ENCODE measurements at regions not wholly inside any gene's neighbourhood (a gene's known extent, or its start where the extent isn't known, plus 50 kb on each side); places are given as distances from the start of the nearest gene placed in this dataset.

DNA sequence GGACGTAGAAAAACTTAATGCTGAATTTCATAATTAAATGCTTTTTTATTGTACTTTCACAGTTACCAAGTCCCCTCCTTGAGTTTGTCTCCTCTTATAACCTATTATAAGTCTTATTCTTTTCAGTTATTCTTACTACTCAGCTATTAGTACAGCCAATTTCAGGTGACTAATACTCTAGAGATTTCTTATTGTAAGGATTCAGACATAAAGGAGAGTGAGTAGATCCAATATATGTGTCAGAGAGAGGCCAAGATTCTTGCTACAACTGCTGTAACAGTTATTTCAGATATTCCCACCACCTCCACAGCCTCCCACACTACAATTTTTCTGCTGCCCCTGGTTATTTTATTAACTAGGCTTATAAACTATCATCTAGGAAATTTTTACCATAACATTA lies 274.5 kb downstream of the GPAT3 start:
- TF ChIP-seq POLR2A (IDR thresholded peaks at IDR 0.05; ENCODE audit: low read depth, low read length) = no peak
- no peak for TF ChIP-seq POU2F2 (IDR thresholded peaks at IDR 0.05; ENCODE audit: low read depth, low read length)
- no peak for TF ChIP-seq SPI1 (IDR thresholded peaks at IDR 0.05; ENCODE audit: low read depth, low read length)
- TF ChIP-seq POLR2AphosphoS5 (IDR thresholded peaks at IDR 0.05; ENCODE audit: low read depth, low read length) = no peak
- TF ChIP-seq PAX5 (IDR thresholded peaks at IDR 0.05; ENCODE audit: insufficient read depth, low read length, severe bottlenecking) = no peak
- TF ChIP-seq TAF1 (IDR thresholded peaks at IDR 0.05; ENCODE audit: low read depth, low read length) = no peak

DNA sequence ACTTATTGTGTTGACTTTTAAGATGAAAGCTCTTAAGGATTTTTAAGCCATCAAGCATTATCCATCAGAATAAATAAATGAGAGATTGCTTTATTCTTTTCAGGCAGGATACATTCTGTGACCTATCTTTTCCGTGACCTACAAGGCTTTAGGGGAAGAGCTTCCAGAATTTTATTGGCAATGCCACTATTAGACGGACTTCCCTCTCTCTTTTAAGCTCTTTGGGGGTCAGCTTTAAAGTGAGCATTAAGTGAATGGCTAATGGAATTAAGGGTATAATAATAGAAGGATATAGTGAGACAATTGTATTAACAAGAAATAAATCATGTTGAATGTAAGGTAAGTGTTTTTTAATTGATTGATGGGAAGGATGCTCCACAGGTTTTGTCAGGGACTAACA lies 273.7 kb downstream of the GPAT3 start:
- TF ChIP-seq TAF1 (IDR thresholded peaks at IDR 0.05; ENCODE audit: low read depth, low read length) (no peak), POLR2AphosphoS5 (IDR thresholded peaks at IDR 0.05; ENCODE audit: low read depth, low read length) (no peak), POLR2A (IDR thresholded peaks at IDR 0.05; ENCODE audit: low read depth, low read length) (no peak), PAX5 (IDR thresholded peaks at IDR 0.05; ENCODE audit: insufficient read depth, low read length, severe bottlenecking) (no peak), SPI1 (IDR thresholded peaks at IDR 0.05; ENCODE audit: low read depth, low read length) (no peak), POU2F2 (IDR thresholded peaks at IDR 0.05; ENCODE audit: low read depth, low read length) (no peak)
- FAIRE-seq (no peak), DNase-seq (ENCODE audit: insufficient read length, low spot score) (no peak)

More for the DNA sequence above, 274.5 kb downstream of the GPAT3 start:
- DNase-seq (ENCODE audit: insufficient read length, low spot score) = no peak
- FAIRE-seq = no peak

GRCh38 chr4:83793481-83793880 lies 257.6 kb downstream of the GPAT3 start:
- no peak for DNase-seq (ENCODE audit: insufficient read length, low spot score)
- FAIRE-seq = no peak
- TF ChIP-seq SPI1 (IDR thresholded peaks at IDR 0.05; ENCODE audit: low read depth, low read length) = no peak
- TF ChIP-seq POLR2AphosphoS5 (IDR thresholded peaks at IDR 0.05; ENCODE audit: low read depth, low read length) = no peak
- no peak for TF ChIP-seq PAX5 (IDR thresholded peaks at IDR 0.05; ENCODE audit: insufficient read depth, low read length, severe bottlenecking)
- TF ChIP-seq POLR2A (IDR thresholded peaks at IDR 0.05; ENCODE audit: low read depth, low read length) = no peak
- no peak for TF ChIP-seq POU2F2 (IDR thresholded peaks at IDR 0.05; ENCODE audit: low read depth, low read length)
- TF ChIP-seq TAF1 (IDR thresholded peaks at IDR 0.05; ENCODE audit: low read depth, low read length) = no peak

- no peak for DNase-seq (ENCODE audit: insufficient read length, low spot score)
- no peak for FAIRE-seq
- no peak for TF ChIP-seq POLR2AphosphoS5 (IDR thresholded peaks at IDR 0.05; ENCODE audit: low read depth, low read length)
- TF ChIP-seq TAF1 (IDR thresholded peaks at IDR 0.05; ENCODE audit: low read depth, low read length) = no peak
- TF ChIP-seq PAX5 (IDR thresholded peaks at IDR 0.05; ENCODE audit: insufficient read depth, low read length, severe bottlenecking) = no peak
- no peak for TF ChIP-seq POLR2A (IDR thresholded peaks at IDR 0.05; ENCODE audit: low read depth, low read length)
Measured at GRCh38 chr4:83785891-83786290, 250.0 kb downstream of the GPAT3 start.

- DNase-seq (ENCODE audit: insufficient read length, low spot score) (no peak), FAIRE-seq (no peak)
- TF ChIP-seq POU2F2 (IDR thresholded peaks at IDR 0.05; ENCODE audit: low read depth, low read length) = no peak
- no peak for TF ChIP-seq POLR2A (IDR thresholded peaks at IDR 0.05; ENCODE audit: low read depth, low read length)
- TF ChIP-seq TAF1 (IDR thresholded peaks at IDR 0.05; ENCODE audit: low read depth, low read length) = no peak
- TF ChIP-seq PAX5 (IDR thresholded peaks at IDR 0.05; ENCODE audit: insufficient read depth, low read length, severe bottlenecking) = no peak
- TF ChIP-seq POLR2AphosphoS5 (IDR thresholded peaks at IDR 0.05; ENCODE audit: low read depth, low read length) = no peak
- no peak for TF ChIP-seq SPI1 (IDR thresholded peaks at IDR 0.05; ENCODE audit: low read depth, low read length)
Measured at GRCh38 chr4:83783215-83783614, 247.3 kb downstream of the GPAT3 start.

GRCh38 chr4:83782591-83782990 lies 246.7 kb downstream of the GPAT3 start:
- no peak for TF ChIP-seq SPI1 (IDR thresholded peaks at IDR 0.05; ENCODE audit: low read depth, low read length)
- TF ChIP-seq PAX5 (IDR thresholded peaks at IDR 0.05; ENCODE audit: insufficient read depth, low read length, severe bottlenecking) = no peak
- no peak for TF ChIP-seq POLR2A (IDR thresholded peaks at IDR 0.05; ENCODE audit: low read depth, low read length)
- no peak for TF ChIP-seq POLR2AphosphoS5 (IDR thresholded peaks at IDR 0.05; ENCODE audit: low read depth, low read length)
- TF ChIP-seq POU2F2 (IDR thresholded peaks at IDR 0.05; ENCODE audit: low read depth, low read length) = no peak
- no peak for TF ChIP-seq TAF1 (IDR thresholded peaks at IDR 0.05; ENCODE audit: low read depth, low read length)
- no peak for DNase-seq (ENCODE audit: insufficient read length, low spot score)
- FAIRE-seq = no peak

GRCh38 chr4:83781434-83781833 lies 245.5 kb downstream of the GPAT3 start:
- no peak for TF ChIP-seq POLR2AphosphoS5 (IDR thresholded peaks at IDR 0.05; ENCODE audit: low read depth, low read length)
- TF ChIP-seq POLR2A (IDR thresholded peaks at IDR 0.05; ENCODE audit: low read depth, low read length) = no peak
- TF ChIP-seq TAF1 (IDR thresholded peaks at IDR 0.05; ENCODE audit: low read depth, low read length) = no peak
- no peak for TF ChIP-seq SPI1 (IDR thresholded peaks at IDR 0.05; ENCODE audit: low read depth, low read length)
- no peak for TF ChIP-seq PAX5 (IDR thresholded peaks at IDR 0.05; ENCODE audit: insufficient read depth, low read length, severe bottlenecking)
- TF ChIP-seq POU2F2 (IDR thresholded peaks at IDR 0.05; ENCODE audit: low read depth, low read length) = no peak
- DNase-seq (ENCODE audit: insufficient read length, low spot score) (no peak), FAIRE-seq (no peak)

GRCh38 chr4:83780053-83780733 lies 244.3 kb downstream of the GPAT3 start:
- no peak for TF ChIP-seq SPI1 (IDR thresholded peaks at IDR 0.05; ENCODE audit: low read depth, low read length)
- TF ChIP-seq TAF1 (IDR thresholded peaks at IDR 0.05; ENCODE audit: low read depth, low read length) = no peak
- TF ChIP-seq PAX5 (IDR thresholded peaks at IDR 0.05; ENCODE audit: insufficient read depth, low read length, severe bottlenecking) = no peak
- no peak for TF ChIP-seq POU2F2 (IDR thresholded peaks at IDR 0.05; ENCODE audit: low read depth, low read length)
- no peak for TF ChIP-seq POLR2AphosphoS5 (IDR thresholded peaks at IDR 0.05; ENCODE audit: low read depth, low read length)
- no peak for TF ChIP-seq POLR2A (IDR thresholded peaks at IDR 0.05; ENCODE audit: low read depth, low read length)
- DNase-seq (ENCODE audit: insufficient read length, low spot score) (no peak), FAIRE-seq (no peak)

GRCh38 chr4:83779103-83780052 lies 243.5 kb downstream of the GPAT3 start:
- DNase-seq (ENCODE audit: insufficient read length, low spot score) (no peak), FAIRE-seq (no peak)
- TF ChIP-seq POLR2A (IDR thresholded peaks at IDR 0.05; ENCODE audit: low read depth, low read length) (no peak), PAX5 (IDR thresholded peaks at IDR 0.05; ENCODE audit: insufficient read depth, low read length, severe bottlenecking) (no peak), POU2F2 (IDR thresholded peaks at IDR 0.05; ENCODE audit: low read depth, low read length) (no peak), POLR2AphosphoS5 (IDR thresholded peaks at IDR 0.05; ENCODE audit: low read depth, low read length) (no peak), SPI1 (IDR thresholded peaks at IDR 0.05; ENCODE audit: low read depth, low read length) (no peak), TAF1 (IDR thresholded peaks at IDR 0.05; ENCODE audit: low read depth, low read length) (no peak)
